GM21390 (cell line): ENCODE measurements at regions not wholly inside any gene's neighbourhood (a gene's known extent, or its start where the extent isn't known, plus 50 kb on each side); places are given as distances from the start of the nearest gene placed in this dataset.

Experiments
- ATAC-seq: cut with Tn5 transposase; IDR thresholded peaks from one replicate; pipeline ENCODE4 v1.9.1; 2021; ENCODE audit not compliant: unreplicated experiment

DNA sequence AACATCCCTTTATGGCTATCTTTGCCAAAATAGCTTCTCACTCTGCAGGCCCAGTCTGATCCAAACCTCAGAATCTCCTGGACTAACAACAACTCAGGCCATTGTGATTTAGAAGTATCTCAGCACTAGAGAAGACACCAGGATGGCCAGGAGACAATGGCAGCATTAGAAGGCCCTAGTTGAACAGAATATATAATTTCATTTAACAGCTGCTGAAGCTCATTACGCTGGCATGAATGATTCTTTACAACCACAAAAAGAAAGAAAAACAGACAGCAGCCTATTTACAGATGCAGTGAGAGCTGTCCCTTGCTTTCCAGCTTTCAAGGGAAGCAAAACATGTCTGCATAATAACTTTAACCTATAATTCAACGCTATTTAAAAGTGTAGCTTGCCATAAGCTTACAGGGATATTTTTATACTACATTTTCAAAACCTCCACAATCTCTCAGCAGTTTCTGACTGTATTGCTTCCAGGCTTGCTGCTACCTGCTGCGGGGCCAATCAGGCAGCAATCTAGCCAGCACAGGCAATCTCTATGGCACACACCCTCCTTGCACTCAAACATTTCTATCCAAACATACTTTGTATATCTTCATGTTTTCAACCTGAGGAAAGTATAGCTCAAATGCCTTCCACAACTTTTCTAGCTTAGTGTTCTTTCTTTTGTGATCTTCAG is 107.3 kb downstream of the OGFRL1 start:
- ATAC-seq: no peak

DNA sequence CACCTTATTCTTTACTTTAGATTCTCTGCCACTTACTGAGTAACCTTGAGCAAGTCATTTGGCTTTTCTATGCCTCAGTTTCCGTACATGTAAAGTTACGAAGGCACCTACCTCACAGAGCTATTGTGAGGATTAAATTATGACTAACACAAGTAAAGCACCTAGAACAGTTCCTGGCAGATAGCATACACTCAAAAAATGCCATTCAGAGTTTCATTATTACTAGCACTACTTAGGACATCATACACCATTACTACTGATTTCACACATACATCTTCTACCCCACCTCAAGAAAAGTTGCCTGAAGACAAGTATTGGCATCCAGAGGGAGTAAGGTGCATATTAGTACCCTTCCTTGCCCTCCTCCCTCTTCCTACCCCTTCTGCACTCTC is 107.8 kb downstream of the OGFRL1 start:
- ATAC-seq: peak; percentile 95

DNA sequence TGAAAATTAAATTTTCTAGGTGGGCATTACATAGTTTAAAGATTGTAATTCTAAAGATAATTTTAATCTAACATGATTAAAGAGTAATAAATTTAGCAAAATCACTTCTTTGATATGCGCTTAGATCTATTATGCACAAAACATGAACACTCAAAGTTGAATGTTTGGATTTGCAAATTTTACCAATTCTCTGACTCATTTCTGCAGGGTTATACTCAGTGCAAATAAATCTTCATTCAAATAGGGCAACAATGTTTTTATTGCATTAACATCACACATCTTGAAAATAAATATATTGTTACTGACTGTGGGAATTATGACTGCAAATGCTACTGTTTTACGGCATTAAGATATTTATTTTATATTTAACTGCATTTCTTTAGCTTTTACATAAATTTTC is 110.7 kb downstream of the OGFRL1 start:
- no peak for ATAC-seq

DNA sequence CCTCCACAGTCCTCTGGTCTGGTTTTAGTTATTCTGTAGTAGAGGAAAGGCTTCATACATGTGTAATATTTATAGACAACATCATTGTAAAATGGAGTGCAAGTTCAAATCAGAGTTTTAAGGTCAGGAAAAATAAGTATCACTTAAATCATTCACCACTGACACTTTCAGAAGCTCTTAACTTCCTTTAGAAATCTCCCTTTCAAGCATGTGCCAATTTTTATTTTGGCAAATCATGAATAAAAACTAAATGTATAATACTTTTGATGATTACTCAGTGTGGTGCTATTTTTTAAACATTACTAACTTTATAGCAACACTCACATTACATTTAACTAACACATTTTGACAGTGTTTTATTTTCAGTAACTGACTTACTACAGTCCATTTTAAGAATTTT is 112.2 kb downstream of the OGFRL1 start:
- ATAC-seq: no peak

DNA sequence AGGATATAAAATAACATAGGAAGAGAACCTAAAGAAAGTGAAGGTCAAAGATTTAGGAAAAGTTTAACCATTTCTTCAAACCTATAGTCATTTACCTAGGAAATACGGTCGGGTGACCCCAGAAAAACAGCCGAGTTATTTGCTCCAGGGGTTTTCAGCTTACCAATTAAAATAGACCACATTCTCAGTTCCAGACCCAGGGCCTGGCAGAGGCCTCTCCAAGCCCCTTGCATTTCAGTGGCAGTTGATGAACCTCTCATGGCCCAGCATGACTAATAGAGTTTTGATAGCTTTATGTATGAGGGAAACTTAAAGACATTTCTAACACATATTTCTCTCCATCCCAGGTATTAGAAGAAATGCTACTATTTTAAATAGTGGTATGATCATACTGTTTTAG is 113.5 kb downstream of the OGFRL1 start:
- no peak for ATAC-seq

DNA sequence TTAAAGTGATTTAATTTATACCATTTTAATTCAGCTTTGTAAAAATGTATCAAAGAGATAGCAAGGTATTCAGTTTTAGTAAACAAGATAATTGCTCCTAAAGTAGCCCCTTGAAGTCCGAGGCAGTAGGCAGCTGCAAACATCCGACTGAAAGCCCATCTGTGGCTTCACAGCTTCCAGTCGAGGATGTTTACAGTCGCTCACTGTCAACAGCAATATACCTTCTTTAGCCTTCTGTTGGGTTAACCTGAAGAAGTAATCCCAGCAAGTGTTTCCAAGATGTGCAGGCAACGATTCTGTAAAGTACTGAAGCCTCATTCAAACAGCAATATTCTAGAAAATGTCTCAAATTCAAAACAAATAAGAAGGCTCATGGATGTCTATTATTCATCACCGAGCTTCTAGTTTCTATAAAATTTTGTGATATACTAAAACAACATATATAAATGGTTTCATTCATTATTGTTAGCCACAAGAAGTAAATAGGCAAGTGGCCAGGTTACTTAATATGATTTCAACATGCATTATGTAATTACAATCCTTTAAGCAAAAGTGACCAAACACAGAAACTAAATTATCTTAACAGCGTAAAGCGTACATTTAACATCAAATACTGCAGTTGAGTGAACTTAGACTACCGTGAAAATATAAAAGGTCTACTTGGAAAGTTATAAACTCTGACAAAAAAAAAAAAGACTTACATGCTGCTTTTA is 115.0 kb downstream of the OGFRL1 start:
- no peak for ATAC-seq

DNA sequence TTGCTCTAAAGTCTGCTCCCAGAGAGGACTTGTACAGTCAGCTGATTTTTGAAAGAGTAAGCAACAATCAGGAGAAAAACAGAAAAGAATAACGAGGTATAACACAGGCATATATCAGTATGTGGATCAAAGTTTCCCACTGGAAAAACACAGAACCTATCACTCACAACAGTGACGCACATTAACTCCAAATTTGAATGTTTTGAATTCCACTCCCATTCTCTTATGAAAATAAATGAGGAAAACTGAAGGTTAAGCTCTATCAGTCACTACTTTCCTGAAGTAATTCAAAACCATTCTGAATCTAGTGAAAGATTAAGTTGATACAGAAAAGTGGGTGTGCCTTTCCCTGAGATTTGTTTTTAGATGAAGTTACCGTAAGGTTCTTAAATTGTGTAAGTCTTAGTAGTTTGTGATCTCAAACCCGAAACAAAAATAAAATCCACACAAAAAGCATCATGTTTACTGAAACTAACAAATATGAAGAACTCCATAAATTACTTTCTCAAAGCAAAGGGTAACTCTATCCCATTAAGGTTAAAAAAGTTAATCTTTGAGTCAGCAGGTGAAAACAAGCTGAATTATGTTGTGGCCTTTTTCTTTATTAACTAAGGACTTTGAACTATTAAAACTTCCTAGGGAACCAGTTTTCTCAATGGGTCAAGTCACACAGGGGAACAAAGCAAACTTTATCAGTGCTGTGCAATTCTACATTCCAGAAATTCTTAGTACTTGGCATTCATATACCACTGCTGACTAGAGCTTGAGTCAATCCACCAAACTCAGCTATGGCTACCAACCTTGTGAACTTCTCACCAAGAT is 115.7 kb downstream of the OGFRL1 start:
- ATAC-seq: no peak

DNA sequence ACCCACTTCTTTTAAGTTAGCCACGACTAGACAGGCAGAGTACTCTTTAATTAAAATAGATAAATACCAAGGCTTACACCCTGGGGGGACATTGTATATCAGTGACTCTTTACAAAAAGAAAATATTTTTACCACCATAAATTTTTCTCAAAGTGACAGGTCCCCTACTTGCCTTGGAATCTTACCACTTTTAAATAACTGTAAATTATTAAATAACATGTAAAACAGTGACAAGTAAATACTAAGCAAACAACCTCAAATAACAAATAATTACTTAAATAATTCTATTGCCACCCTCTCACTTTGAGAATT is 116.3 kb downstream of the OGFRL1 start:
- ATAC-seq: no peak

DNA sequence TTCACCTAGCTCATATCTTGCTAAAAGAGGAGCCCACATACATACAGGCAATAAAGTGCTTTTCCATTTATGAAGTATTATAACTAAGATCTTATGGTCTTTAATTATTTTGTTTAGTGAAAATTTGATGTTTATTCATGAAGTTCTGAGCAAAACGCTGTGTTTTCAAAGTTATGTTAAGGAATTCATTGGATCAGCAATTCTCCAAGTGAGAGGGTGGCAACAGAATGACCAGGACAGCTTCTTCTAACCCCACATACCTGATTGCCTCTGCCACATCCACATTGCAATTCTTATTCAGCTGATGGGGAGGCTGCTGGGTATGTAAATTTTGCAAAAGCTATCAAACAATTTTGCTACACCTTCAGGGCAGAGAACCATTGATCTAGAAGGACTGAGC is 116.8 kb downstream of the OGFRL1 start:
- no peak for ATAC-seq

DNA sequence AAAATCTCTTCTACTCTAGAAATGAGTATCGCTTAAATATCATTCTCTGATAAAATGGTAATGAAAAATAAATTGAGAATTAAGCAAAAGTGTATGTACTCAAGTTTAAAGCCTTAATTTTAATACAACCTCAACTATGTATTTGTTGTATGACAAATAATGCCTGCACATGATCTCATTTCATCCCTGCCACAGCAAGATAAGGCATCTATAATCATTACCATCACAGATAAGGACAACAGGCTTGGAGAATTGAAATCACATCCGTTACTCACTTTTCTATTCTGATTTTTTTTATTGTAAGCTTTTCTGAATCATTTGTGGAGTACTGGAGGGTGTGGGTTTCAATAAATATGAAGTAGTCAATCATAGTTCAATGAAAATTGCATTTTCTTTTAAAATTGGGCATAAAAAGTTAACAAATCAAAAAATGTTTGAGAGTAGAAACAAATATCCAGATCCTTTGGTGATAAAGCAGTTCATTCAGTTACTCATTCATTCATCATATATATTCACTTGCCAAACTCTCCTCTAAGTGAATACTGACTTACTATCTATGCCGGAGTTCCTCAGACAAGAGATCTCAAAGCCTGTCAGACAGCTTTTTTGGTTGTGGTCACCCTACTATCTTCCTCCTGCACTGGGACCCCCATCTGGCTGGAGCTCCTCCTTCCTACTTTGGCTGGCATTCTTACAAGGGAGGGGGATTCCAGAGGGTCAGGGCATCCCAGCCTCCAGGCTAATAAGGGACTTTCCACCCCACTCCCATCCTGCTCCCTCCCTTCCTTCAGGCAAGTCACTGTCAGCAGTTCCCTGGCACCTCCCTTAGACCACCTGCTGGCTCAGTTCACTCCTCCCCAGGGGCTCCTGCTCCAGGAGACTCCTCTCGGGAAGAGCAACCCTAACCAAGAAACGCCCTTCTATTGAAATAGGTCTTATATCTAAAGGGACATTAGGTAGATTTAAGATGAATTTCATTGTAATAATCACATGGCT is 118.6 kb downstream of the OGFRL1 start:
- ATAC-seq: no peak

DNA sequence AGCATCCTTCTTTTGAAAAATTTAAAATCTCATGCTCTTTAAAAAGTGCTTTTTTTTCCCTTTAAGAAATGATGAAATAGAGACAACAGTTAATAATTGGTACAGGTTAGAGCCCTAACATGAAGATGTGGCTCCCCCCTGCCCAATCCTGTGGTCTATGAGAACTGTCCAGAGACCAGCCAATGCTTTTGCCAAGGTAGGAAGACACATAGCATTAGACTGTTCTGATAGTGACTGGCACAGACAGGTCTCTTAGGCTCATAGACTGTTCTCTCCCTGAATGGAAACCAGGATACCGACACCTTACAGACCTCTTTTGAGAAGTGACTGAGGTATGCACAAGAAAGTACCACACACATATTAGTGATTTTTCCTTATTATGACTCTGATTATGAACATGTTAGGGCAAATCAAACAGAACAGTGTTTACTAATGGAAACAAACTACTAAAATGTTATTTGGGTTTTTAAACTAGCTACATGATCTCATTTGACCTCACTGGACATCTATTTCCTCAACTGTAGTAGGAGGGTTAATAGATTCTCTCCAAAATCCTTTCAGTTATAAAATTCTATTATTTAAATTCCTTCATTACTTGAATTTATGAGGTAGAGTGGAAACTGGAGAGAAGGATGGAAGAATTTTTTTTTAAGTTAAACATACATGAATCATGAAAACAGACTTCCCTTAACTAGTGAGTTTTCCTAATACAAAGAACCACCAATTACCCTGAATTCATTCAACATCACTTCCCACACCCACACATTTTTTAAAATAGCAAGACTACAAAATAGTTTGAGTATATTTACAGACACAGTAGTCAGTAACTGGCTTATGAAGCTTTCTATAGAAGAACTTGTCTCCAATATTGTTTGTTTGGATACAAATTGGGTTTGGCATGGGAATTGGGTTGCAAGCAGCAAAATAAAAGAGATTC is 120.4 kb downstream of the OGFRL1 start:
- no peak for ATAC-seq

DNA sequence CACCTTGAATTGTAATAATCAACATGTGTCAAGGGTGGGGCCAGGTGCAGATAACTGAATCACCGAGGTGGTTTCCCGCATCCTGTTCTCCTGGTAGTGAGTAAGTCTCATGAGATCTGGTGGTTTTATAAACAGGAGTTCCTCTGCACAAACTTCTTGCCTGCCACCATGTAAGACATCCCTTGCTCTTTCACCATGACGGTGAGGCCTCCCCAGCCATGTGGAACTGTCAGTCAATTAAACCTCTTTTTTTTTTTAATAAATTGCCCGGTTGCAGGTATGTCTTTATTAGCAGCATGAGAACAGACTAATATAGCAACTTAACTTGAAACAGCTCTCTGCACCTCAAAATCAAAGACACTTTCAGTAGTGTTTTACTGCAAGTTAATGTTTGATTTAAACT is 121.6 kb downstream of the OGFRL1 start:
- ATAC-seq: peak; percentile 63

DNA sequence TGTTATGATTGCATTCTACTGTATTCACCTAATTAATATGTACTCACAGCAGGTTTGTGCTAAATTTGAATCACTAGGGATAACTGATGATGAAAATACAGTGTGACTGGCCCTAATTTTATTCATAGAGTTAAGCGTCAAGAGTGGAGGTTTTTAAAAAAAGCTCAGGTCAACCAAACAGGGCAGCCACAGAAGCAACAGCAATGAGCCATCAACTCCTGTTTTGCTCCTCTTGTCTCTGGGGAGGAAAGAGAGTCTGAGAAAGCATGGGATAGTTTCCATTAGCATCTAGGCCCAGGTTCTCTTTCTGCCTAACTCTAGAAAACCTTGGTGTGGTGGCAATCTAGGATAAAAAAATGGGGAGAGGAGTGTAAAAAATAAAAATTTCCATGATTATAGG is 122.1 kb downstream of the OGFRL1 start:
- no peak for ATAC-seq

DNA sequence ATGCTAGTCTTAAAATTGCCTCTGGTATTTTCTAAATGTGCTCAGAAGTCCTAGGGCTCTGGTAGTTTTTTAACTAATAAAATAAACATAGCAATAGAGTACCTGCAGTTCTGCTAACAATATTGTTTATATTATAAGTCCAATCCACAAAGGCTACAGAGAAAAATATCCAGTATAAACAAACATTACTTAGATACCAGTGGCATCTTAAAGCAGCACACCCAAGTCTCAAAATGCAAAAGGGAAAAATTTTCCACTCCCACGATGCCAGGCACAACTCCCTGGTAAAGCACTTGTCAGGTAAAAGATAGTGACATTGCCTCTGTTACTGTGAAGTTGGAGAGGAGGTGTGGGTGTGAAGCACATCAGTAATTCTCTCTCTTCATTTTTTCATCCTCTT is 123.3 kb downstream of the OGFRL1 start:
- ATAC-seq: no peak

DNA sequence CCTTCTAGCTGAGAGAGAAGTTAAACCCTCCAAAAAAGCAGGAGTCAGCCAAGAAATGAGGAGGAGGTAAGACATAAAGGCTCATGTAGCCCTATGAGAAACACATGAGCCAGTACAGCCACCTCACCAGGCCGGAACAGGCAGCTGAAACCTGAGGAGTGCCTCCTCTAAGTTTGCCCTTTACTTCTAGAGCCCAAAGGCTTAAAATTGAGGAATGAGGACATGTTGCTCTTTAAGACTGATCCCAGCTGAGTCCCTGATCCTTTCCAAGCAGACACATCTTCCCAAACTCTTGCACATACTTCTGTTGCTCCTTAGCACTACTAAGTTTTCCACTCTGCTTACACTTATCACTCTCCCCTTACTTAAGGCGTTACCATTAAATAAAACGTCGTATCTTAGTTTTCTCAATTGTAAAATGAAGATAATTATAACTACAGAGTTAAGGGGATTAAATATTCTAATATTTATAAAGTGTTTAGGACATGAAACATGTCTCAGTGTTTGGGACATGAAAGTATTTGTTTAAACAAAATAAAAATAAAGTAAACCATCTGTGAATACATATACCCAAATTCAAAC is 124.0 kb downstream of the OGFRL1 start:
- no peak for ATAC-seq

DNA sequence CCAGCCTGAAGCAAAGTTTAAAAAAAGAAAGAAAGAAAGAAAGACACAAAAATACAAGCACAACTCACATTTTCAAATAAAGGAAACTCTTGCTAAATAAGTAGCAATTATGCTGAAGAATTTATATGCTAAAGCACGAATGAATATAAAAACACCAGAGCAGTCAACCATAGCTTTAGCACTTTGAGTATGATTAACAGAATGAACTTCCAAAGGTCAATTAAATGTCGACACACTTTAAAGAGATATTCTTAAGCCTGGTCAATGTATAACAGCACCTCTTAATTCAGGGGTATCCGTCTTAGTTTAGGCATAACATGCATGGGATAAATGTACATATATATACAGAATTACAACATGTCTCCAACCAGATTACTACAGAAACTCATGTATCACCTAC is 125.9 kb downstream of the OGFRL1 start:
- ATAC-seq: no peak

DNA sequence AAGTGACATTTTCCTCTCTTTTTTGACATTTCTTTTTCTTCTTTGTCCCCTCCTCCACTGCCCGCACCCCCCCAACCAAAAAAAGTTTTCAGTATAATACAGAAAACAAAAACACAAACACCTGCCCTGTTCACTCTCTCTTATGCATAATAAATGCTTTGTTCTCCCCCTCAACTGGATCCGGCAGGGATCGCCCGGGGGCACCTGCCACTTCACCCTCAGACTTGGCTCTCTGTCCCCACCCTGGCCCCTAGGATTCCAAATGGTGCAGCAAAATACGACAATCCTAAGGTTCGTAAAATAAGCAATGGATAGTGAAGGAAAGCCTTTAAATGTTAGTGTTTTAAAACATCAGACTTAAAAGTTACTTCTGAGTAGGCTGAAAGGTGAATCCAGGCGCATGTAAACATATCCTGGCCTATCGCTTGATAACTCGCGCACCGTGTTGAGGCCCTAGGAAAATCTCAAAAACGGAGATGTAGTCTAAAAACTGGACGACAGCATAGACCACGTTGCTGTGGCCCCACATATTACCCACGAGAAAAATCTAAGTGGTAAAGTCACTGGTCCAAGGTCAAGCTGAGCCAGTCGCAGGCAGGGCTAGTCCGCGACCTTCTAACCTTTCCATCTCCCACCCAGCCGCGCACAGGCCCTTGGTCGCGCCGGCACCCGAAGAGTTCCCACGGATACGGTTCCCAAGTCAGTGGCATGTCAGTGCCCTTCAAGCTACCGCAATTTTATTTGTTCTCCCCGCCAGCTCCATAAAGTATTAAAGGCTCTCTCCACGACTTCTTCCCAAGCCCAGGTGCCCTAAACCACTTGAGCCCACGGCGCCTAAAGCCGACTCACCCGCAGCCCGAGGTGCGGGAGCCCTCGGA is 130.8 kb downstream of the OGFRL1 start:
- ATAC-seq: no peak

DNA sequence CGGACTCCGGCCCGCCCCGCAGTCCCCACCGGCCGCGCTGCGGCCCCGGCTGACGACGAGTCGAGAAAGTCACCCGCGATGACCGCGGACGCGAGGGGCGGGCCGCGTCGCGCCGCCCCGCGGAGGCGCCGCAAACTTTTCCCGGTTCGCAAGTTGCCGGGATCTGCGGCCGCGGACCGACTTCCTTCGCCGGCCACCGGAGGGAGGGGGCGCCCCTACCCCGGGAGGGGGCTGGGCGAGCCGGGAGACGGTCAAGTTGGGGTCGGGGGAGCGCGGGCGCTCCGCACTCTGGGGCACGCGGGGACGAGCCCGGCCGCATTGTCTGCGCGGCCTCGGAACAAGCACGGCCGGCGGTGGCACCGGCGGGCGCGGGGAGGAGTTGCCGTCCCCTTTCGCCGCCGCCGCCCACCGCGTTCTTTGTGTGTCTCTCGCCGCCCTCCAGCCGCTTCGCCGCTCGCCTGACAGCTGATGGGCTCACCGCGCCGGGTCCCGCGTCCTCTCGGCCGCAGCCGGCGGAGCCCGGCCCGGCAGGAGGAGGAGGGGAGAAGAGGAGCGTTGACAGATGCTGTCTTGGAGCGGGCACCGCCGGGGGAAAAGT is 131.6 kb downstream of the OGFRL1 start:
- peak; percentile 41 for ATAC-seq
